Activated naive CD4-positive, alpha-beta T cell treated with anti-CD3 and anti-CD28 coated beads, Interleukin-2, amount 50 U/mL, for 72 hours (primary cell): ENCODE measurements at regions not wholly inside any gene's neighbourhood (a gene's known extent, or its start where the extent isn't known, plus 50 kb on each side); places are given as distances from the start of the nearest gene placed in this dataset.
"Not testable (repeated sequence)": the region's sequence is repeated elsewhere in the genome, so short reads cannot be mapped to it uniquely, and the experiment has no call there.

Experiments
- ATAC-seq, 2 donors: fragments of 150-1000 bp; cut with Tn5 transposase; 2 replicates each; pipeline ENCODE4 v1.10.0; 2021; ENCODE audit warnings: mild to moderate bottlenecking in 2 of 2, moderate library complexity in 2 of 2
- DNase-seq, 2 donors: peaks; one replicate each; pipeline ENCODE4 v3.0.0; 2021 to 2022; ENCODE audit warnings: low spot score in 2 of 2
- H3K27ac Mint-ChIP-seq, 2 donors: one replicate each; pipeline ENCODE4 v1.8.0; 2022; ENCODE audit warnings: mild to moderate bottlenecking in 2 of 2, mixed read lengths in 2 of 2
- H3K36me3 Mint-ChIP-seq, 2 donors: one replicate each; pipeline ENCODE4 v1.8.0; 2022; ENCODE audit warnings: mixed read lengths in 2 of 2
- H3K9me3 Mint-ChIP-seq, 2 donors: one replicate each; pipeline ENCODE4 v1.8.0; 2022; ENCODE audit warnings: mixed read lengths in 2 of 2

DNA sequence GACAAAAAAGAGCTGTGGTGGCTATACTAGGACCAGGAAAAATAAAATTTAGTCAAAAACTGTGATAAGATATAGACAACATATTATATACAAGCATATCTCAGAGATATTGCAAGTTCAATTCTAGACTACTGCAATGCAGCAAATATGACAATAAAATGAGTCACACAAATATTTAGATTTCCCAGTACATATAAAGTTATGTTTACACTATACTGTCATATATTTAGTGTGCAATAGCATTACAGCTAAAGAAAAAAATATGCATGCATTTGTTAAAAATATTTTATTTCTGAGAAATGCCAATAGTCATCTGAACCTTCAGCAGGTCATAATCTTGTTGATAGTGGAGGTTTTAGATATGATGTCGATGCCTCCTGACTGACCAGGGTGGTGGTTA lies 72.1 kb downstream of the AKR1C4 start:
- no peak for ATAC-seq
- Mint-ChIP-seq H3K9me3 (peaks cover 3 to 10% of the 10 kb centered on the region in 2 donors), H3K27ac (no peak overlapping the region), H3K36me3 (peaks cover 0 to 32% of the 10 kb centered on the region in 2 donors)
- no peak for DNase-seq

DNA sequence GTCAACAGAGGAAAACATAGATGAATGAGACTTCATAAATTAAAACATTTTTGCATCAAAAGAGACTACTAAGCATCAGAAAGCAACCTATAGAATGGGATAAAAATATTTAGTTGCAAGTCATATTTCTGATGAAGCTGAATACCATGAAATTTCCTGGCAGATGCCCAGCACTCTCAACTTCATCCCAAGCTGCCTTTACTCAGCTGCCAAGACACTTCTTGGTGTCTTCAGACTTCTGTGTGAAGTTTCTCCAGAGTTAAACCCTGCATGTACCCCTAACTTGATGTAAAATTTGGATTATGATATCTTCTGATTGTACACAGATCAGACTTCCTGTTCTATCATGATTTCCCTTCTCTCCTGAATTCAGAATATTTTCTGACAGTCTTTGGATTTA lies 73.2 kb downstream of the AKR1C4 start:
- peaks cover 0 to 27% of the 10 kb centered on the region in 2 donors for H3K36me3 Mint-ChIP-seq
- peaks cover 3 to 4% of the 10 kb centered on the region in 2 donors for H3K9me3 Mint-ChIP-seq
- no peak for ATAC-seq

DNA sequence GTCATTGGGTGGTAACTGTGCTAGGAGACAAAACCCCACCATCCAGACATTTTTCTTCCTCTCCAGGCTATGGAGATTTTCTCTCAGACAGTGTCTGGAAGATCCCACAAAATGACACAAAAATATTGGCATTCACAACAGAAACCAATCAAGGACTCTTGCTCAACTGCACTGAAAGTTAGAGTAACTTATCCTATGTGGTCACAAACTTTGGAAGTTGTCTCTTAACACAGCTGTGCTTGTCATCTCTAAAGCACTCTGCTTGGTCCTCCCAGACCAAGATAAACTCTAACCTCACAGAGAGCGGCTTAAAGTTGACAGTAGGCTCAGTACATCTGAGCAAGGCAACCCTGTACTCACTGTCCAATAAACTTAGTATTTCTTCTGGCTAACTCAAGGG lies 74.9 kb downstream of the AKR1C4 start:
- Mint-ChIP-seq H3K36me3 (peaks cover 0 to 16% of the 10 kb centered on the region in 2 donors), H3K27ac (no peak overlapping the region), H3K9me3 (peaks cover 3 to 4% of the 10 kb centered on the region in 2 donors)
- ATAC-seq (no peak), DNase-seq (no peak)

More for the DNA sequence above, 73.2 kb downstream of the AKR1C4 start:
- H3K27ac Mint-ChIP-seq: no peak overlapping the region
- no peak for DNase-seq

DNA sequence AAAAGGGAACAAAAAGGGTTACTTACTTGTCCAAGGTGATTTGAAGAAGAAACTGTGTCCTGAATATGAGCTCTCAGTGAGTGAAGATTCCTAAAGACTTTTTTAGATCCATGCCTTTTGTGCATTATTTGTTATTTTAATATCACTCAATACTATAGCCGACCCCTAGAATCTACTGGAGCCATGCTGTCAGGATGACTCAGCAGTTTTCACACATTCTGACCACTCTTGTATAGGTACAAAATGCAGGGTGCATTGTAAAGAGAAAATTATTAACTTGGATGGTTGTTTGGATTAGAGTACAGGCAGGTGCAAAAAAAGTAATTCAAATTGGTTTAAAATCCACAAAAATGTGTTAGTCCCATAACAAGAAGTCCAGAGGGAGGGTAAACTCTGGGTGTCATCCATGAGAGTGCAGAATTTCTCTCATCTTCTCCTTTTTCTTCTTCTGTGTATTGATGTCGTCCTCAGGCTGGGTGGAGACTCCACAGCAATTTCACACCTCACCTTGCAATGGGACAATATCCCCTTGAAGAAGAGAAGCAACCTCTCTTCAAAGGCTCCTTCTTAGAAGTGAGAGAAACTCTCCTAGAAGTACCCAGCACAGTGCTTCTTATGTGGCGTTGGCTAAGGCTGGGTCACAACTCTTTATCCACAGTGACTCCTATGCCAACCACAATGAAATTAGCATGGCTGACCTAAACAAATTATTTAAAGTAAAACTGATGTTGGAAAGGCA lies 75.6 kb downstream of the AKR1C4 start:
- Mint-ChIP-seq H3K36me3 (peaks cover 0 to 16% of the 10 kb centered on the region in 2 donors), H3K27ac (no peak overlapping the region)
- no peak for ATAC-seq

DNA sequence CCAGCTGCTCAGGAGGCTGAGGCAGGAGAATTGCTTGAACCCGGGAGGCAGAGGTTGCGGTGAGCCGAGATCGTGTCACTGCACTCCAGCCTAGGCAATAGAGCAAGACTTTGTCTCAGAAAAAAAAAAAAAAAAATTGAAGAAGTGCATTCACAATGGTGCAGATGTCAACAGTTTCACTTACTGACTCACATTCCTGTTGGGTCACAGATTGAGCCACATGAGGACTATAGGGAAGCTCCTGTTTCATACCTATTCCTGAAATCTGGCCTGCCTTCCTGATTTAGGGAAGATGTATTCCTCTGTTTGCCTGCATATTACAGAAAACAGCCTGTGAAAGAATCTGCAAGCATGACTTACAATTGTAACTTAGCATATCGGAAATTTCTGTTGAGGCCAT lies 78.2 kb downstream of the AKR1C4 start:
- H3K27ac Mint-ChIP-seq: no peak overlapping the region
- peaks cover 0 to 23% of the 10 kb centered on the region in 2 donors for H3K36me3 Mint-ChIP-seq
- no peaks in the 10 kb centered on the region for H3K9me3 Mint-ChIP-seq
- ATAC-seq: no peak
- DNase-seq: no peak

More for the DNA sequence above, 75.6 kb downstream of the AKR1C4 start:
- no peaks in the 10 kb centered on the region for H3K9me3 Mint-ChIP-seq
- no peak for DNase-seq

DNA sequence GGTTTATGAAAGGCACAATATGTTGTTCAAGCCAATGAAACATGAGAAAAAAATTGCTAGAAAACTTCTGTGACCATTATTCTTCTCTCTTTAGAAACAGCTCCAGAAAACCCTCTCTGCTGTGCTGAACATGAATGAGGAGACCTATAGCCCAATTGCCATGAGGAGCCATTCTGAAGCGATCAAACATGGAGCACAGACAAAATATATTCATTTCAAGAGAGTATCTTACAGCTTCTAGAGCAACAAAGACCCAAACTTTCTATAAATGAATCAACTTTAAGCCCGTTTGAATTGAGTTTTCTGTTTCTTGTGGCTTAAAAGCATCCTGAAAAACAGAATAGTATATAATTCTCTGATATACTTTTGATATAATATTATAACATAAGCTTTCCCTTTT lies 83.4 kb upstream of the UCN3 start:
- Mint-ChIP-seq H3K27ac (peak overlapping the region in 1 of 2 donors; percentile 77), H3K9me3 (no peaks in the 10 kb centered on the region), H3K36me3 (peaks cover 0 to 20% of the 10 kb centered on the region in 2 donors)
- ATAC-seq (peak in 1 of 2 donors; percentile 79), DNase-seq (no peak)

DNA sequence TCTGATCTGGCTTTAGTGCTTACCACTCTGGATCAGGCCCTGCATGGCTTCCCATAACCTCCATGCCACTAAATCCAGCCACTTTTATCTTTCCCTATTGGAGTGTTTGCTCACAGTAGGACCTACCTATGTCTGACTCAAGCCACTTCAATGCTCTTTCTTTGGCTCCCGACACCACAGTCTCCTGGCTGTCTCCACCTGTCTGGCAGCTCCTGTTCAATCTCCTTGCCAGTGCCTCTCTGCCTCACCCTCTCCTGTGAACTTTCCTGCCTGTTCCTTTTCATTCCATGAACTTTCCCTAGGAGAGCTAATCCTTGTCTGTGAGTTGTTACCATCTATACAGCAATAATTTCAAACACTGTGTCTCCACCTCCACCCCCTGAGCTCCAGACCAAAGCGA lies 82.6 kb upstream of the UCN3 start:
- Mint-ChIP-seq H3K36me3 (peaks cover 0 to 12% of the 10 kb centered on the region in 2 donors), H3K9me3 (no peaks in the 10 kb centered on the region), H3K27ac (no peak overlapping the region)
- DNase-seq: no peak
- ATAC-seq: no peak

DNA sequence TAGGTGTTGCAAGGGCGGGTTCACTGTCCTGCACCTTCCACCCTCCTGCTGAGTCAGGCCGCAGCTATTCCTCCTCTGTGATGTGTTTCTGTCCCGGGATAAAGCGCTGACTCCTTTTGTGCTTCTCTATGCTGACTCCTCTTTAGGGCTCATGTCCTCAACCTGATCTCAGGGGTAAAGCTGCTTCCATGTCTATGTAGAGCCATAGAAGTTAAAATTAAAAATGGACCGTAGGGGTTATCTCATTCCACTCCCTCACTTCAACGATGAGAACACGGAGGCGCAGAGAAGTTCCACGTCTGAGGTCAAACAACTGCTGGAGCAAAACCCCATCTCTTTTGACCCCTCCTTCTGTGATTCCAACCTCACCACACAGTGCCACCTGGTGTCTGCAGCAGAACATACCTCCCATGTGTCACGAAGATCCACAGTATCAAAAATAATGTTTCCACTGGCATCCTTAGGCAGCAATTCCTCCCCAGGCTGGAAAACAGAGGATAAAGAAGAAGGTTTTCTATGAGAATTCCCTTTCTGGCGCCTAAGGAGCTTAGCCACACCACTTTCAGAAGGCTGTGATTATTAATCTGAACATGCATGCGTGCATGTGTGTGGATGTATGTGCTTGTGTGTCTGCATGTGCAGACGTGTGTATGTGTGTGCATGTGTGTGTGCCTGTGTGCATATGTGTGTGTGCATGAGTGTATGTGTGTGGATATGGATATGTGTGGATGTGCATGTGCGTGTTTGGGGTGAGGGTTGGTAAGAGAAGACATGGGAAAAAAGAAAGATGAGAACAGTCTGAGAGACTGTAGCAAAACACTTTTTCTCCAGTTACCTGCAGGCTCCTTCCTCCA lies 81.2 kb upstream of the UCN3 start:
- ATAC-seq: peak; percentile 77 to 87
- Mint-ChIP-seq H3K27ac (peak overlapping the region in 1 of 2 donors; percentile 85), H3K36me3 (peaks cover 0 to 5% of the 10 kb centered on the region in 2 donors), H3K9me3 (no peaks in the 10 kb centered on the region)
- peak in 1 of 2 donors; percentile 60 for DNase-seq

DNA sequence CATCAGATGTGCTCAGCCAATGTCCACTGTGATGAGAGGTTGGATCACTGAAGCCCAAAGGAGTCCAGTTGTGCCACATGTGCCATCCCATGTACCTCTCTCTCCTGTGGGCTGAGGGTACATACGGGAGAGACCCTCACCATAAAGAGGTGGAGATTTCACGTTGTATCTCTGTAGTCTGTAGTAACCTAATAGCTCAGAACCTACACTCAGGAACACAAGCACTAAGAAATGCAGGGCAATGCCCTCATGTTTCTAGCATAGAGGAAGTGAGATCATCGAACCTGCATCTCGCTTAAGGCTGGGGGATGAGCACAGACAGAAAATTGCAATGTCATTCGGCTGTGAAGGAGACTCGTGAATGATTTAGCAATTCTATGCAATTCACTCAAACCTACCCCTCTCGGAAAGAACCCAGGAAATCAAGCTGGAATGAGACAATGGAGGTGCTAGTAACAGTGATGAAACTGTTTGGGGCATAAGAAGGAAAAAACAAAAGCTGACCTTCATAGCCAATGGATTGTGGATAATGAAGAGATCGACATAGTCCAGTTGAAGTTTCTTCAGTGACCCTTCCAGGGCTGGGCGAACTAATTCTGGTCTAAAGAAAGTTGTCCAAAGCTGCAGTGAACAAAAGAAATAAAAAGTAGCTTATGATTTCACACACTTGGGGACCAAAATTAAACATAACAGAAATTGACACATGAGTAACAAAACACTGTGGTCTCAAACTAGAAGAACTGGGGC lies 80.3 kb upstream of the UCN3 start:
- peak; percentile 64 to 75 for ATAC-seq
- DNase-seq: no peak

DNA sequence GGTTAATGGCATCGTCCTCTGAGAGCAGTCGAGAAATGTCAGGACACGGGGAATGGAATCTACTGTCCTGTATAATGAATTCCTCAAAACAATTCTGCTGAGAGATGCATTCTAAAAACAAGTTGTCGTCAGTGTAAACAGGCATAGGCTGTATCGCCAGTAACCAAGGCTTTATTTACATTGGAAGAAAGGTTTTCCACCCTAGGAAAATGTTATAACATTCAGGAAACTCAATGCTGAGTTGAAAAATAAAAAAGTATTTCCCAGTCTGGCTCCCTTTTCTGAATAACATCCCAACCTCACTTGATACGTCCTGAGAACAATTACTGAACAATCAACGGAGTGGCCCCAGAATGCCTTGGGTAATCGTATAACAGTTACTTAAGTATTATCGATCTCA lies 79.6 kb upstream of the UCN3 start:
- H3K27ac Mint-ChIP-seq: peak overlapping the region in 1 of 2 donors; percentile 85
- H3K9me3 Mint-ChIP-seq: peaks cover under 1 to 4% of the 10 kb centered on the region in 2 donors
- DNase-seq: no peak

More for the DNA sequence above, 80.3 kb upstream of the UCN3 start:
- Mint-ChIP-seq H3K27ac (peak overlapping the region; percentile 7 to 85), H3K9me3 (peaks cover 0 to 4% of the 10 kb centered on the region in 2 donors), H3K36me3 (peaks cover 0 to 5% of the 10 kb centered on the region in 2 donors)

DNA sequence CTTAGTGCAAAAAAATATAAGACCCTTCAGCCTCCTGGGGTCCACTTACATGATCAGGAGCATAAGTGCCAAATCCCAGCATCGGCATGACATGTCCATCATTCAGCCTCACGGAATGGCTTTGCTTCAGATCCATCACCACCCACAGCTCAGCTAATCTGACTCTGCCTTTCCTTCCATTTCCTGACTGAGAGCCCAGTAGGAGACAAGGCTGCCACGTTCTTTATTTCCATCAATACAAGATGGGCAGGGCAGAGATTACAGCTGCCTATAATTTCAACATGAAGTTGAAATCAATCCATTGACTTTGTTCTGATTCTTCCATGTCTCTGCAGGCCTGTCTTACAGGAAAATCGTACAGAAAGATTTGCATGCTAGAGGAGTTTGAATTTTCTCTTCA lies 76.4 kb upstream of the UCN3 start:
- peaks cover 7 to 9% of the 10 kb centered on the region in 2 donors for H3K9me3 Mint-ChIP-seq
- H3K36me3 Mint-ChIP-seq: peaks cover 4 to 7% of the 10 kb centered on the region in 2 donors
- no peak for ATAC-seq
- no peak for DNase-seq
- H3K27ac Mint-ChIP-seq: no peak overlapping the region

More for the DNA sequence above, 79.6 kb upstream of the UCN3 start:
- ATAC-seq: no peak
- peaks cover 0 to 6% of the 10 kb centered on the region in 2 donors for H3K36me3 Mint-ChIP-seq

DNA sequence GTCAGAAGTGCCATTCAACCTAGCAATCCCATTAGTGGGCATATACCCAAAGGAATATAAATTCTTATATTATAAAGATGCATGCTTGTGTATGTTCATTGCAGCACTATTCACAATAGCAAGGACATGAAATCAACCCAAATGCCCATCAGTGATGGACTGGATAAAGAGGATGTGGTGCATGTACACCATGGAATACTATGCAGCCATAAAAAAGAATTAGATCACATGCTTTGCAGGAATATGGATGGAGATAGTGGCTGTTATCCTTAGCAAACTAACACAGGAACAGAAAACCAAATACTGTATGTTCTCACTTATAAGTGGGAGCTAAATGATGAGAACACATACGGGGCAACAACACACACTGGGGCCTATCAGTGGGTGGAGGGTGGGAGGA lies 75.5 kb upstream of the UCN3 start:
- not testable (repeated sequence) for DNase-seq, H3K27ac Mint-ChIP-seq, H3K36me3 Mint-ChIP-seq, H3K9me3 Mint-ChIP-seq, ATAC-seq

DNA sequence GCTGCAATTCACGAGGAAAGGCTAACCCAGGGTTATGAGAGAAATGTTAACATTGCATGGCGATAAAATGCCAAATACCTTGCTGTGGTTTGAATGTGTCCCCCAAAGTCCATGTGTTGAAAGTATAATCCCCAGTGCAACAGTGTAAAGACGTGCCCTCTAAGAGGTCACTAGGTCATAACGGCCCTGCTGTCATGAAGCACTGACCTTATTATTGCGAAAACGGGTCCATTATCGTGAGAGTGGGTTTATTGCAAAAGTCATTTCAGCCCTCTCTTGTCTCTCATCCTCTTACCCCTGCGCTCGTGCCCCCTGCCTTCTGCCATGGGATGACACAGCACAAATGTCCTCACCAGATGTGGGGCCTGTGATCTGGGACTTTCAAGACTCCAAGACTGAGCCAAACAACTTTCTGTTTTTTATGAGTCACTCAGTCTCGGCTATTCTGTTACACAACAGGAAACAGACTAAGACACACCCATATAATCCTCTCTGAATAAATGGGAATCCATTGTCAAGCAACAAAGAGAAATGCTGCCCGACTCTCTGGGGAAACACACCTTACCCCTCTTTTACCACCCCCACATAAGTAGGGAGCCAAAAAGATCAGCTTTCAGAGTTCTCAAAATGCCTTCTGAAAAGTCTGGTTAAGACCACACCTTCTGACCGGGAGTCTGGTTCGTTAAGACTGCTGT lies 73.1 kb upstream of the UCN3 start:
- peaks cover 7 to 9% of the 10 kb centered on the region in 2 donors for H3K9me3 Mint-ChIP-seq
- ATAC-seq (peak; percentile 70 to 85), DNase-seq (peak in 1 of 2 donors; percentile 59)
- H3K36me3 Mint-ChIP-seq: peaks cover 9 to 30% of the 10 kb centered on the region in 2 donors
- peak overlapping the region; percentile 95 to 98 for H3K27ac Mint-ChIP-seq

DNA sequence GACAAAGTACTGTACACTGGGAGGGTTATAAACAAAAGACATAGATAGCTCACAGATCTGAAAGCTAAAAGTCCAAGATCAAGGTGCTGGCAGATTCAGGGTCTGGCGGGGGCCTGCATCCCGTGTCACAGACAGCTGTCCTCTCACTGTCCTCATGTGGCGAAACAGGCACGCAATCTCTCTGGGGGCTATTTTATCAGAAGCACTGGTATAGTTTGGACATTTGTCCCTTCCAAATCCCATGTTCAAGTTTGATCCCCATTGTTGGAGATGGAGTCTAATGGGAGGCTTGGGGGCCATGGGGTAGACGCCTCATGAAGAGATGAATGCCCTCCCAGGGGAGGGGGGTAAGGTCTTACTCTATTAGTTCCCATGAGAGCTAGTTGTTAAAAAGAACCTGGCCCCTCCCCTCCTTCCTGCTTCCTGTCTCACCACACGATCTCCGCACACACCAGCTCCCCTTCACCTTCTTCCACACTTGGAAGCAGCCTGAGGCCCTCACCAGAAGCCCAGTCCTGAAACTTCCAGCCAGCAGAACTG lies 72.5 kb upstream of the UCN3 start:
- peak in 1 of 2 donors; percentile 44 for DNase-seq
- ATAC-seq: peak; percentile 21 to 22
- H3K36me3 Mint-ChIP-seq: peaks cover 9 to 30% of the 10 kb centered on the region in 2 donors
- H3K9me3 Mint-ChIP-seq: peaks cover 7 to 9% of the 10 kb centered on the region in 2 donors
- H3K27ac Mint-ChIP-seq: peak overlapping the region; percentile 95 to 98

DNA sequence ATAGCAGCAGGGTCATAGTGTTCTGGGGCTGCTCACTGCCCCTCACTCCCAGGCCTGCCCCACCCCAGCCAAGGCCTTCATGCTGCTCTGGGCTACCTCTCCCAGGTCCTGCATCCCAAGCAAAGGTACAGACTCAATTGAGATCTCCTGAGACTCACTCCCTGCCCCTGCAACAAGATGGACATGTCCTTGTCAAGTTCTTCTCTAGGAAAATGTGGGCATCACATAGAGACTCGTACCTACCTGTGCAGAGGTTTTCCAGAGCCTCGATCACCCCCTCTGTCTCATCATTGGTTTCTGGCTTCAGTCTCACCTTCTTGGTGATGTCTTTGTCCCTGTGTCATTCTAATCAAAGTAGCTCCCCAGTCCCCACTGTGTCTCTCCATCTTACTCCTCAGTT lies 71.8 kb upstream of the UCN3 start:
- peaks cover 13 to 37% of the 10 kb centered on the region in 2 donors for H3K36me3 Mint-ChIP-seq
- H3K27ac Mint-ChIP-seq: peak overlapping the region; percentile 95 to 98
- peaks cover 7 to 12% of the 10 kb centered on the region in 2 donors for H3K9me3 Mint-ChIP-seq
- not testable (repeated sequence) for DNase-seq
- peak in 1 of 2 donors; percentile 2 for ATAC-seq
